ENCODE measurements at regions not wholly inside any gene's neighbourhood (a gene's known extent, or its start where the extent isn't known, plus 50 kb on each side); places are given as distances from the start of the nearest gene placed in this dataset.
A peak's percentile ranks its signal among the peaks of the same experiment; 100 is the strongest.
"Not testable (repeated sequence)": the region's sequence is repeated elsewhere in the genome, so short reads cannot be mapped to it uniquely, and the experiment has no call there.

DNA sequence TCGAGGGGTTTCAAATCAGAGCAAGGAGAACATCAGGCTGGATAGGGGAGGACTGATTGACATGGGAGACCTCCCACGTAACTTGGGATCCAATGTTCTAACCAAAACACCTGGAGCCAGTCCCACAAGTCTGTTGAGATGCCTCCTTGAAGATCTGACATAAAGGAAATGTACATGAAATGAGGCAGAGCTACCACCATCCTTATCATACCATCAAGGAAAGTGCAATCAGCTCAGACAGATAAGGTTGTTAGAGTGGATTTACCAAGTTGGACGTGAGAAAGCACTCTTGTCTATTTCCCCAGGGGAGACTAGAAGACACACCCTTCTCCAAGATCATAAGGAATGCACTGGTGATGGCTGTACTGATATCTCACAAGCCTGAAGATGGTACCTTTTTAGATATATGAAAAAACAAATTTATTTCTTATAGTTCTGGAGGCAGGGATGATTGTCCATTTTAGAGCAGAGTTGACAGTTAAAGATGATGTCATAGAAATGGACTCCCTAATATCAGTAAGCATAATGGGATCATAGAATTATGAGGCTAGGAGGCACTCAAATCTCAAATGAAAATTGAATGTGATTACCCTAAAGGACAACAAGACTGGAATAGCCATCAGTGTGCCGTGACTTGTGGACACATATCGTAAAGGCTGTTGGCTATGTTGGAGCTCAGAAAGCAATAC, 129.1 kb upstream of the RAB4A start:
- DNase-seq: no peak

DNA sequence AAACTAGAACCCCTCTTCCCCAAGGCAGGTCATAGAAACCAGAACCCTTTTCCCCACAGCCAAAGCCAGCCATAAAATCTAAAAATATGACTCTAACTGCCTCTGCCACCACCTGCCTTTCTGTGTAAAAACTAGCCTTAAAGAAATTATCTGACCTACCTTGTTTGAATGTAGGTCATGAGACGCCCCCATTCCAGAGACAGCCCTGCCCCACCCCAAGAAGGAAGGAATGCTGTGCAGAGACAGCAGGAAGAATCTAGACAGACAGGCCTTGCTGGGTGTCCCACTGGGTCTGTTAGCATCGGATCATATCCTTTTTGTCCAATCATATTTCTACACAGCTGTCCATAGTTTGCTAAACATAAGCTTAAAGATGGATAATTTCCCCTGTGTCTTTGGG, 128.4 kb upstream of the RAB4A start:
- DNase-seq: no peak

GRCh38 chr1:229146647-229147046, 124.3 kb upstream of the RAB4A start:
- DNase-seq: no peak

- no peak for DNase-seq
Measured at GRCh38 chr1:229147072-229147471, 123.8 kb upstream of the RAB4A start.

DNA sequence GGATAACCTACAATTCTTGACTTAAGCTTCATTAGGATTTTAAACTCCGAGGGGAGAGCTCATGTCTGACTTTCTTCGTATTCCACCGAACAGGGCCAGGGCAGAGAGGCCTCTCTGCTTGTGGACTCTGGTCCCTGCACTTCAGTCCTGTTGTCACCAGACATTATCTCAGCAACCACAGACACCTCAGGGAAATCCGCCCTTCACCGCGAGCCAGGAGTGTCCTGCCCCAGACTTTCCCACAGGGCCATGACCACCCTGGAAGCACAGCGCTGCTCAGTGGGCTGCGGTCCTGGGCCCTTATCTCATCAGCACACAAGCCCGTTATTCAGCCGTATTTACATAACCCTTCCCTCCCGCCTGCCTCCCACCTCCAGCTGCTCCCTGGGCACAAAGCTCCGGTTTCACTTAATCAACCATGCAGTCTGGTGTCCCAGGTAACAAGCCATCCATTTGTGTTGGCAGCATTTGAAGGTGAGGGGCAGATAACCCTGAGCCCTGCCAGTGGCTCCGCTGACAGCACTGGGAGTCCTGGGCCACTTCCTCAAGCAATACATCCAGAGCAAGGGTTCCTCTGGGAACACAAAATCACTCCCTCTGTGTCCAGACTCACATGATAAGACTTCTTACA, 122.8 kb upstream of the RAB4A start:
- peak; percentile 86 for DNase-seq

GRCh38 chr1:229148743-229149142, 122.2 kb upstream of the RAB4A start:
- DNase-seq: no peak

DNA sequence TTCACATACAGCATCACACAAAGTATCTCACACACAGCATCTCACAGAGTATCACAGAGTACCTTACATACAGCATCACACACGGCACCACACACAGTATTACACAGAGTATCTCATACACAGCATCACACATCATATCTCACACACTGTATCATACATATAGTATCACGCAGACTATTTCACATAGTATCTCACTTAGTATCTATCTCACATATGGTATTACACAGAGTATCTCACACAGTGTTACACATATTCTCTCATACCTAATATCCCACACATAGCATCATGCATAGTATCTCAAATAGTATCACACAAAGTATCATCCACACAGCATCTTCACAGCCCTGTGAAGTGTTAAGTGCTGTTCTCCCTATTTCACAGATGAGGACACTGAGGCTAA, 121.5 kb upstream of the RAB4A start:
- DNase-seq: no peak

DNA sequence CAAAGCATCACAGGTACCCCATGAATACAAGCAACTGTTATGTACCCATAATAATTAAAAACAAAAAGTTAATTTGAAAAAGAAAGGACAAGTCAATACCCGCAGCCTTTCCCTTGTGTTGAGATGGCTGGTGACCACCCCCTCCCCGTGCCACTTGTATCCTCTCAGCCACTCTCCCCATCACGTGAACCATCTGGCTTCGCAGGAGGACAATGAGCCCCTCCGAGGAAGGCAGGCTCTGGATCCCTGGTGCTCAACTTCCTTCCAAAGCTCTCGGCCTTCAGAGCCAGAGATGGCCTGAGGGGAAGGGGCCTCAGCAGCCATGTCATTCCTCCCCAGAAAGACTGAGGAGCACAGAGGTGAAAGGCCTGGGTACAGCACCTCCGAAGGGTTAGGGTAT, 120.4 kb upstream of the RAB4A start:
- no peak for DNase-seq

- not testable (repeated sequence) for DNase-seq
Measured at GRCh38 chr1:229151412-229151811, 119.5 kb upstream of the RAB4A start.

DNA sequence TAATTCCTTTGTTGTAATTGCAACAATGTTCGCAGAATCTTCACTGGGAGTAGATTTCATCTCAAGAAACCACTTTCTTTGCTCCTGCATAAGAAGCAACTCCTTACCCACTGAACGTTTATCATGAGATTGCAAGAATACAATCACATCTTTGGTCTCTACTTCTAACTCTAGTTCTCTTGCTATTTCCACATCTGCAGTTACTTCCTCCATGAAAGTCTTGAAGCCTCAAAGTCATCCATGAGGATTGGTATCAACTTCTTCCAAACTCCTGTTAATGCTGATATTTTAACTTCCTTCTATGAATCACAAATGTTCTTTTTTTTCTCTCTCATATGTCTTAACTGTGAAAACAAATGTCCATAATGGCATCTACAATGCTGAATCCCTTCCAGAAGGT, 118.6 kb upstream of the RAB4A start:
- DNase-seq: no peak

- DNase-seq: no peak
Measured at GRCh38 chr1:229153955-229154548, 116.9 kb upstream of the RAB4A start.

- DNase-seq: no peak
Measured at GRCh38 chr1:229154811-229155210, 116.1 kb upstream of the RAB4A start.

DNA sequence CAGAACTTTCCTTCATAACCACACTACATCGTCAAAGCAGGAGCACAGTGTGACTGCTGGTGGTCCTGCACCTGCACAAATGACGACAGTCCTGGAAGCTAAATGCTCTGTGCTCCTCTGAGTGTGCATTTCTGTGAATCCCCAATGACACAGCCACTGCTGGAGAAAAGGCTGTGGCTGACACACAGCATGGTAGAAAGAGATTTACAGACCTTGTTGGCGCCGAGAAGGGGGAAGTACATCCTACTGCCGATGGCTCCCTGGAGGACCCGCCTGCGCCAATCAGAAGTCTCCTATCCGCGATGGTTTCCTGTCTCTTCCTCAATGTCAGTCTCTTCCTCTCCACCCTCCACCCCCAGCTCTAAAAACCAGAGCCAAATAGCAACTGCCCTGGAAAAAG, 115.4 kb upstream of the RAB4A start:
- no peak for DNase-seq

DNA sequence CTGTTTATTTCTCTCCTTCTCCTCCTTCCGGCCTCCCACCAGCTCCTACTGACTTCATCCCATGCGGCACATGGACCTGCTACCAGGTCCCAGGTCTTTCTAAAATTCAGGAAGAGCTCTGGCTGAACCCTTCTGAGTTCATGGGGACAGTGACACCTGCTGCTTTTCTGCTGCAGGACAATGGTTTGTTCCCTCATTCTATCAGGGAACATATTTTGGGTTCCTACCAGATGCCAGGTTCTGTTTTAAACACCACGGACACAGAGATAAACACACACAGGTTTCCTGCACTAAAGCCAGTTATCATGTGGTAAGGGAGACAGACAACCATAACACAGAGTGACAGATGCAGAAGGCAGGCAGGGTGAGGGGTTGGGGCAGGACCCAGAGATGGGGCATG, 114.0 kb upstream of the RAB4A start:
- peak; percentile 17 for DNase-seq

- DNase-seq: no peak
Measured at GRCh38 chr1:229157480-229157879, 113.4 kb upstream of the RAB4A start.

DNA sequence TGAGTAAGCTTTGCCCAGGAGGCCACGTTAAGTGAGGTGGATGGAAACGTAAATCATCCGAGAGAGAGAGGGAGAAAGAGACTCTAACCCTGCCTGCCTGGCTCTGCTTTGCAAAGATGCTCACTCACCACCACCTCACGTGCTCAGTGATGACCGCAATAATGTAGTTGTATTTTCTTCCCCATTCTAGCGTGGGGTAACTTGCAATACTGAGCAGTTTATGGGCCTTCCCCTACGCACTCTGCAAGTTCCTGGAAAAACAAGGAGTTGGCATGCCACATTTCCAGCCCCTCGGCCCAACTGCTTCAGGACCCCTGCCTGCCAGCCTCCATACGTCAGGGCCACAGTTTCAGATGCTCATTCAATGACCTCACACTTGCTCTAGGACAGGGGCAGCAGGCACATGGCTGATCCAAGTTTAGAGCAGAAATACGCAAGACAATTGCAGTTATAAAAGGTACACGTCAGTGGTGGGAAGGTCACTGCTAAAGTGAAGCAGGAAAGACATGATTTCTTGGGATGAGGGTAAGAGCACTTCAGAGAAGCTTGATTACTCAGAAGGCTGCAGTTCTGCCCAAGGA, 112.5 kb upstream of the RAB4A start:
- no peak for DNase-seq

DNA sequence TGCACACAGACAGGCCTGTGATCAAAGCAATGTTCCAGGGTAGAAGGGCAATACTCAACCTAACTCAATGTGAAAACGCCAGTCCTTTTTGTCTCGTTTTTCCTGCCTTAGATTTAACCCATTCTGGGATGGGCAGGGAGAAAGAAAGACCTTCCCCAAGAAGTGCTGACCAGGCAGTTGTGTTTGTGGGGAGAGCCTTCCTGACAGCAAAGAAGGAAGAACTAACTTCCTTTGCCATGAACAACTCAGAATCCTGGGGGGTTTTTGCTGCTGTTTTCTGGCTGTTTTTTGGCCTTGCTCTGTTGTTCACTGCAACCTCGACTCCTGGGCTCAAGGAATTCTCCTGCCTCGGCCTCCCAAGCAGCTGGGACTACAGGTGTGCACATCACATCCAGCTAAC, 112.0 kb upstream of the RAB4A start:
- no peak for DNase-seq

DNA sequence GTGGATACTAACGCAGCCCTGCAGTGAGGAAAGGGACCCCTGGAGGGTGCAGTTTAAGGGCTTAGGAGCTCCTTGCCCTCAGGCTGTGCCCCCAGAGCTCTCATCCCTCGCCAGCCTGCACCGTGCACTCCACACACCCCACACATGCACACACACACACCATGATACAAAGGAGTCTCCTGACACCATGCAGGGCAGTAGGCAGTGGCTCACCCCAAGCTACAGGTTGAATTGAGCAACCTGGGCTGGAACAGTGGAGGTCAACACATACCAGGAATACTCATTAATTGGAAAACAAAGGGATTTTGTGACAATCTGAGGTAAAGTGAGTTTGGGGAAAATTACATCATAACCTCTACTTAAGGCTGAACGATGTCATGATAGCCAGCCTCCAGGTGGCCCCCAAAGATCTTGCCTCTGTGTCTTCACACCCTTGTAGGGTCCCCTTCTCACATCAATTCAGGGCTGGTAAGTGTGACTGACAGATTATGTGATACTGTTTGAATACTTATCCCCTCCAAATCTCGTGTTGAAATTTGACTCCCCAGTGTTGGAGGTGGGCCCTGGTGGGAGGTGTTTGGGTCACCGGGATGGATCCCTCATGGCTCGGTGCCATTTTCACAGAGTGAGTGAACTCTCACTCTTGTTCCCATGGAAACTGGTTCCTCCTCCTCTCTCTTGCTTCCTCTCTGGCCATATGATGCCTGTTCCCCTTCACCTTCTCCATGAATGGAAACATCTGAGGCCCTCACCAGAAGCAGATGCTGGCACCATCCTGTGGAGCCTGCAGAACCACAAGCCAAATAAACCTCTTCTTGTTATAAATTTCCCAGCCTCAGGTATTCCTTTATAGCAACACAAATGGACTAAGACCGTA, 111.0 kb upstream of the RAB4A start:
- no peak for DNase-seq

DNA sequence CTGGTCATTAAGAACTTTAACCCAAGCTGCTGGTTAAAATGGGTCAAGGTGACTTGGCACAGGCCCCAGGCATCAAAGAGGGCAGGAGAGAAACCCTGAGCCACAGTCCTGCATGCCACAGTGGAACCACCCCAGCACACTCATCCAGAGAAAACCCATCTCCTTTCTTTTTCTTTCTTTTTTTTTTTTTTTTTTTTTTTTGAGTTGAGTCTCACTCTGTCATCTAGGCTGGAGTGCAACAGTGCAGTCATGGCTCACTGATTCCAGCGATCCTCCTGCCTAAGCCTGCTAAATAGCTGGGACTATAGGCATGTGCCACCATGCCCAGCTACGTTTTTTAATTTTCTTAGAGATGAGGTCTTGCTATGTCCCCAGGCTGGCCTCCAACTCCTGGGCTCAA, 109.2 kb upstream of the RAB4A start:
- DNase-seq: no peak

DNA sequence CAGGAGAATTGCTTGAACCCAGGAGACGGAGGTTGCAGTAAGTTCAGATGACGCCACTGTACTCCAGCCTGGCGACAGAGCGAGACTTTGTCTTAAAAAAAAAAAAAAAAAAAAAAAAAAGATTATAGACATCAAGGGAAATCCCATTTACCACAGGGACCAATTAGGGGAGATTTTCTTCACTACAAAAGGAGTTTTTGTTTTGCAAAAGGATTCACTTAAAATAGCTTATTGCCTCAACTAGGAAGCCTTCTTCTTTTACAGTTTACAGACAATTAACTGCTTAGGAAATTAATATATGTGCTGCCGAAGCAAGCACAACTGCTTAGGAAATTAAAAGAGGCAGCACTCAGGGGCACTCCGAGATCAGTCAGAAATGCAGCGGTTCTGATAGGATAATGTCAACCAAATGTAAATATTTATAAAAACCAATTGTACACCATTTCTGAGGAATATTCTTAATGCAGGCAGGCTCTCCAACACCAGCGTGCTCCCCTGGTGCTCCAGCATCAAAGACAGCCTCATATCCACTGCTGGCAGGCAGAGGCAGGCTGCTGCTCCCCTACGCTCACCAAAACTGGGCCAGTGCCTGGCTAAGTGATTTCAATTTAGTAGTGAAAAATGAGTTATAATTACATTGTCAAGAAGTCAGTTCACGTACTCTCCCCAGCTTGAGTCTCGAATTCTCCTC, 107.9 kb upstream of the RAB4A start:
- DNase-seq: no peak

GRCh38 chr1:229164348-229164747, 106.6 kb upstream of the RAB4A start:
- DNase-seq: no peak

Measured in DMS153 (cell line).